Keratinocyte (primary cell): ENCODE measurements at regions not wholly inside any gene's neighbourhood (a gene's known extent, or its start where the extent isn't known, plus 50 kb on each side); places are given as distances from the start of the nearest gene placed in this dataset.

Experiments
- EZH2 ChIP-seq: IDR thresholded peaks from one replicate; pipeline ENCODE4 v1.6.1; 2012; ENCODE audit warnings: inconsistent platforms, mild to moderate bottlenecking, low read length, moderate library complexity
- TF ChIP-seq, protein P1 (sequence below), 3 experiments: IDR thresholded peaks in 1 of 3; conservative IDR thresholded peaks in 1 of 3; optimal IDR thresholded peaks in 1 of 3; 2 replicates in 2 of 3; 3 replicates in 1 of 3; pipeline versions ENCODE3 to v1.5.1; 2011; ENCODE audit warnings: low read length in 3 of 3, mild to moderate bottlenecking in 3 of 3, moderate library complexity in 2 of 3, control low read depth in 1 of 3, inconsistent platforms in 1 of 3; ENCODE audit not compliant: insufficient read depth in 2 of 3; ENCODE audit errors: extremely low read depth in 1 of 3

DNA sequence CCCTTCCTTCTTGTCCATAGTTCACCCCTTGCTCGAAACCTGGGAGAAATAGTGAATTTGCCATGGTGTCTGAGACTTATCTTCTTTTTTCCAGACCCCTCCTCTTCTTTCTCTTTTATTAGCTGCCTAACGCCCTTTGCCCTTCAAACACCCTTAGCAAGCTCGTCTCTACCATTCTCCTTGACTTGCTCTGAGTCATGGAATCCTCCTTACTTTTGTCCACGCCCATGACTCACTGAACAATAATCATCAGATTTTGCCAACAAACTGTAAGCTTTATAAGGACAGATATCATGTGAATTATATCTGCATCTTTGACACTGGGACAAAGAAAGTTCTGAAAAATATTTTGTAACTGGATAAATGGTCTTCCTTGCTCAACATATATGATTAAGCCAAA lies 67.1 kb upstream of the CNTNAP5 start:
- TF ChIP-seq, protein P1, sequence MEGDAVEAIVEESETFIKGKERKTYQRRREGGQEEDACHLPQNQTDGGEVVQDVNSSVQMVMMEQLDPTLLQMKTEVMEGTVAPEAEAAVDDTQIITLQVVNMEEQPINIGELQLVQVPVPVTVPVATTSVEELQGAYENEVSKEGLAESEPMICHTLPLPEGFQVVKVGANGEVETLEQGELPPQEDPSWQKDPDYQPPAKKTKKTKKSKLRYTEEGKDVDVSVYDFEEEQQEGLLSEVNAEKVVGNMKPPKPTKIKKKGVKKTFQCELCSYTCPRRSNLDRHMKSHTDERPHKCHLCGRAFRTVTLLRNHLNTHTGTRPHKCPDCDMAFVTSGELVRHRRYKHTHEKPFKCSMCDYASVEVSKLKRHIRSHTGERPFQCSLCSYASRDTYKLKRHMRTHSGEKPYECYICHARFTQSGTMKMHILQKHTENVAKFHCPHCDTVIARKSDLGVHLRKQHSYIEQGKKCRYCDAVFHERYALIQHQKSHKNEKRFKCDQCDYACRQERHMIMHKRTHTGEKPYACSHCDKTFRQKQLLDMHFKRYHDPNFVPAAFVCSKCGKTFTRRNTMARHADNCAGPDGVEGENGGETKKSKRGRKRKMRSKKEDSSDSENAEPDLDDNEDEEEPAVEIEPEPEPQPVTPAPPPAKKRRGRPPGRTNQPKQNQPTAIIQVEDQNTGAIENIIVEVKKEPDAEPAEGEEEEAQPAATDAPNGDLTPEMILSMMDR (optimal IDR thresholded peaks at IDR 0.05 in 1 of 3, IDR thresholded peaks at IDR 0.05 in 1 of 3, conservative IDR thresholded peaks at IDR 0.05 in 1 of 3; ENCODE audit: extremely low read depth in 1 of 3, insufficient read depth in 2 of 3, low read length in 3 of 3): no peak
- no peak for TF ChIP-seq EZH2
